ENCODE measurements at regions not wholly inside any gene's neighbourhood (a gene's known extent, or its start where the extent isn't known, plus 50 kb on each side); places are given as distances from the start of the nearest gene placed in this dataset.

DNA sequence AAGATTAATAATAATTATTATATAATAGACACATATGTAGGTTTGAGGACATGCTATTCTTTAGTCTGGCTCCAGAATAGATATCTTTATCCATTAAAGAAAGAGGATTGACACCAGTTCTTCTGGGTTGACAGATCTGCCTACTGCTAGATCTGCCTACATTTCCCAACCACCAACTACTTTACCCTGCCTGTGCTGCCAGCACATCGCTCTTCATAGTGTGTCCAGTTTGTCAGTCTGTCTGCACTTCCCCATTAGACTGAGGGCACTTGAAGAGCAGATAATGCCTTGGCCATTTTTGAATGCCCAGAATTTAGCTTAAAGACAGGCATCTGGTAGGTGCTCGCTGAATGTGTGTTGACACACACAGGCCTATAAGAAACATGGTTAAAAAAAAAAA lies 910.1 kb upstream of the FAT3 start:
- Histone ChIP-seq H3K27ac (no peak overlapping the region), H3K4me3 (no peak overlapping the region), H3K27me3 (no peaks in the 10 kb centered on the region), H3K4me1 (no peaks in the 10 kb centered on the region), H3K9me3 (no peaks in the 10 kb centered on the region), H3K36me3 (no peaks in the 10 kb centered on the region)
- WGBS, 2 donors (ENCODE audit: low coverage in 1 of 2), result 75 to 90% methylated on average over 2 of the region's 2 CpGs
- ATAC-seq, result no peak
- TF ChIP-seq, protein P1, sequence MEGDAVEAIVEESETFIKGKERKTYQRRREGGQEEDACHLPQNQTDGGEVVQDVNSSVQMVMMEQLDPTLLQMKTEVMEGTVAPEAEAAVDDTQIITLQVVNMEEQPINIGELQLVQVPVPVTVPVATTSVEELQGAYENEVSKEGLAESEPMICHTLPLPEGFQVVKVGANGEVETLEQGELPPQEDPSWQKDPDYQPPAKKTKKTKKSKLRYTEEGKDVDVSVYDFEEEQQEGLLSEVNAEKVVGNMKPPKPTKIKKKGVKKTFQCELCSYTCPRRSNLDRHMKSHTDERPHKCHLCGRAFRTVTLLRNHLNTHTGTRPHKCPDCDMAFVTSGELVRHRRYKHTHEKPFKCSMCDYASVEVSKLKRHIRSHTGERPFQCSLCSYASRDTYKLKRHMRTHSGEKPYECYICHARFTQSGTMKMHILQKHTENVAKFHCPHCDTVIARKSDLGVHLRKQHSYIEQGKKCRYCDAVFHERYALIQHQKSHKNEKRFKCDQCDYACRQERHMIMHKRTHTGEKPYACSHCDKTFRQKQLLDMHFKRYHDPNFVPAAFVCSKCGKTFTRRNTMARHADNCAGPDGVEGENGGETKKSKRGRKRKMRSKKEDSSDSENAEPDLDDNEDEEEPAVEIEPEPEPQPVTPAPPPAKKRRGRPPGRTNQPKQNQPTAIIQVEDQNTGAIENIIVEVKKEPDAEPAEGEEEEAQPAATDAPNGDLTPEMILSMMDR (IDR thresholded peaks at IDR 0.05), result no peak
- TF ChIP-seq EP300 (IDR thresholded peaks at IDR 0.05) (no peak), POLR2AphosphoS5 (IDR thresholded peaks at IDR 0.05) (no peak), POLR2A (IDR thresholded peaks at IDR 0.05) (no peak)

DNA sequence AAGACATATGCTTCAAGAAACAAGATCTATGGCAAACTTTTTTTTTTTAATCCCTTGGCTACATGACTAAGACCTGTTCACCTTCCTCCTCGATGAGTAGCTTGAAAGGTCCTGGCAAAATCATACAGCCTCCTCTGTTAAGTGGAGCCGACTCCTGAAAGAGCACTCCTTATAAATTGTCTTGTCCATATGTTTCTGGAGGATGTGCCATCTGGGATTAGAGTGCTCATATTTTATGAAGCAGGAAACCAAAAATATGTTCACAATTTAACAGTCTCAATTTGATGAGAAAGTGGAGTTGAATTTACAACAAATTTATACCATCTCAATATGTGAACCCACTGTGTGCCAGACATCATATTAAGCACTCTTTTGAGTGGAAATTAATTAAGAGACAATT lies 912.1 kb upstream of the FAT3 start:
- Histone ChIP-seq H3K9me3 (no peaks in the 10 kb centered on the region), H3K4me3 (no peak overlapping the region), H3K27me3 (no peaks in the 10 kb centered on the region), H3K27ac (no peak overlapping the region), H3K36me3 (no peaks in the 10 kb centered on the region), H3K4me1 (no peaks in the 10 kb centered on the region)
- WGBS, 2 donors (ENCODE audit: low coverage in 1 of 2), result 49 to 57% methylated on average over 2 of the region's 2 CpGs
- no peak for TF ChIP-seq POLR2AphosphoS5 (IDR thresholded peaks at IDR 0.05)
- ATAC-seq, result no peak

DNA sequence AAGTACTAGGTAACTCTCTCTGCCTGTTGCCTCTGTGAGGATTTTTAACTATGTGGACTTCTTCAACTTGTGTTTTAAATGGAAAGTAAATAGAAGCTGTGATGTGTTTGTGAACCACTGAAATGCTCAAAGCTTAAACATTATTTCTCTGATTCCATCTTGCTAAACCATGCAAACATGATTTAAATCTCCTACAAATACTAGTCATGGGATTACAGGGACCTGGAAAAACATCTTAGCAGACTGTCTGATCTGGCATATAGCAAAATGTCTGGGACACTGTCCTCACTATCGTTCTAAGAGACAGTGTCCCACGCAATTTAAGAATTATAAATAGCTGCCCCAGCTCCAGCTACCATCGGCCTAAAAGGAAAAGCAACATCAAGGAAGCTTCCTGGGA lies 914.5 kb upstream of the FAT3 start:
- 47% methylated on average over 3 of the region's 3 CpGs; no CpG with 5 or more reads in 1 of the 2 donors for WGBS, 2 donors (ENCODE audit: low coverage in 1 of 2)
- Histone ChIP-seq H3K4me1 (no peaks in the 10 kb centered on the region), H3K27me3 (no peaks in the 10 kb centered on the region), H3K36me3 (no peaks in the 10 kb centered on the region), H3K27ac (no peak overlapping the region), H3K9me3 (no peaks in the 10 kb centered on the region), H3K4me3 (no peak overlapping the region)
- TF ChIP-seq POLR2AphosphoS5 (IDR thresholded peaks at IDR 0.05) (no peak), EP300 (IDR thresholded peaks at IDR 0.05) (no peak), POLR2A (IDR thresholded peaks at IDR 0.05) (no peak)
- ATAC-seq, result no peak

DNA sequence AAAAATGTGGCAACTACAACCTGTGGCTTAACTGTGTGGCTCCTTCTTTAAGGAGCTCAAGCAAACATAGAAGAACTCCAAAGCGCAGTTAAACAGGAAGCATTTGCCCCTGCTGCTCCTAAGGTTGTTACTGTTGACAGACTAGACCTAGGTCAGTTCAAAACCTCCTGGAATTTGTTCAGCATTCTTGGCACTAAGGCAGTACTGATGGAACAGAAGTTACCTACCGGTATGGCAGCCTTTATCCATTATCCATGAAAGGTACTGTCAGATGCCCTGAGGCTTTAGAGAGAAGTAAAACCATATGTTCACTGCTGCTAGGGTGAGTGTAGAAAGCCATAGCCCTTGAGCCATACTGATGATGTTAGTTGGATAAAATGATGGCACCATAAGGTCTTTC lies 916.5 kb upstream of the FAT3 start:
- Histone ChIP-seq H3K27me3 (no peaks in the 10 kb centered on the region), H3K4me3 (no peak overlapping the region), H3K27ac (no peak overlapping the region), H3K4me1 (no peaks in the 10 kb centered on the region), H3K36me3 (no peaks in the 10 kb centered on the region), H3K9me3 (no peaks in the 10 kb centered on the region)
- no peak for ATAC-seq
- no peak for TF ChIP-seq POLR2AphosphoS5 (IDR thresholded peaks at IDR 0.05)
- TF ChIP-seq POLR2A (IDR thresholded peaks at IDR 0.05), result no peak
- no peak for TF ChIP-seq EP300 (IDR thresholded peaks at IDR 0.05)
- TF ChIP-seq, protein P1 (IDR thresholded peaks at IDR 0.05), result no peak
- 25 to 80% methylated on average over 1 to 2 of the region's 2 CpGs for WGBS, 2 donors (ENCODE audit: low coverage in 1 of 2)

DNA sequence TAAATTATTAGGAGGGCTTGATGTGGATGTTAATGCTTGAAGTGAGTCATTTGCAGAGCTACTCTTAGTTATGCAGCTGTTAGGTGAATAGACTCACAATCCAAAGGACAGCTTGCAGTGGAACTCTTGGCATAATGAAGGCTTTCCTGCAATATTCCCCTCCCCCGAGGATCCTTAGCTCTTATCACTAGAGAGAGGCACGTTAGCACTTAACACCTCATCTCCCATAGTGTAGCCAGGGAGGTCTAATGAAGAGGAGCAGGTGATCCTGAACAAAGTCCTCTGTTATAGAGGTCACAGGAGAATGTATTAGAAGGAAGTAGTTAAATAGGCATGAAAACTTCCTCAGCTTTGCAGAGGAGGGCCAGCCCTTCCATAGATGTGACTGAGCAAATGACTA lies 919.2 kb upstream of the FAT3 start:
- H3K27me3 ChIP-seq, result no peaks in the 10 kb centered on the region
- H3K27ac ChIP-seq, result no peak overlapping the region
- ATAC-seq, result no peak
- H3K9me3 ChIP-seq, result no peaks in the 10 kb centered on the region
- TF ChIP-seq EP300 (IDR thresholded peaks at IDR 0.05), result no peak
- no peak for TF ChIP-seq POLR2AphosphoS5 (IDR thresholded peaks at IDR 0.05)
- TF ChIP-seq, protein P1 (IDR thresholded peaks at IDR 0.05), result no peak
- no peak for TF ChIP-seq POLR2A (IDR thresholded peaks at IDR 0.05)
- no peaks in the 10 kb centered on the region for H3K4me1 ChIP-seq
- 0 to 40% methylated on average over 1 to 2 of the region's 2 CpGs for WGBS, 2 donors (ENCODE audit: low coverage in 1 of 2)
- no peak overlapping the region for H3K4me3 ChIP-seq
- H3K36me3 ChIP-seq, result no peaks in the 10 kb centered on the region

DNA sequence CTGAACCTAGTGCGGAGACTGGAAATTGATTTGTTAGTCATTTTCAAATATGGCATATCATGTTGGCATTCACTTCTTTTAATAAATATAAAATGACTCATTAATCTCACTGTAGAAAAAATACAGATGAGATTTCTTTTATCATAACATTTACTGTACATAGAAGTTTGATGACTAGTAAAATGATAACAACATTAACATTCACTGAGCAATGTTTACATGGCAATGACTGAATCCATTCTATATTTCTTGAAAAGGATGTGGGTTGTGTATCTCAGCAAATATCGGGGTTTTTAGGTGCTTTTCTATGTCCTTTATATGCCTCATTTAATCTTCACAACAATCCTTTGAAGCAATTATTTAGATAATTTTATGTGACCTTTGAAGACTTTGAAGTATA lies 920.9 kb upstream of the FAT3 start:
- 59 to 73% methylated on average over 2 of the region's 2 CpGs for WGBS, 2 donors (ENCODE audit: low coverage in 1 of 2)

More for the DNA sequence above, 920.9 kb upstream of the FAT3 start:
- Histone ChIP-seq H3K4me3 (no peak overlapping the region), H3K9me3 (no peaks in the 10 kb centered on the region), H3K27ac (no peak overlapping the region), H3K27me3 (no peaks in the 10 kb centered on the region), H3K36me3 (no peaks in the 10 kb centered on the region), H3K4me1 (no peaks in the 10 kb centered on the region)
- no peak for ATAC-seq
- TF ChIP-seq, protein P1 (IDR thresholded peaks at IDR 0.05), result no peak
- no peak for TF ChIP-seq POLR2A (IDR thresholded peaks at IDR 0.05)
- TF ChIP-seq EP300 (IDR thresholded peaks at IDR 0.05), result no peak
